HEK293T (cell line): ENCODE measurements at regions not wholly inside any gene's neighbourhood (a gene's known extent, or its start where the extent isn't known, plus 50 kb on each side); places are given as distances from the start of the nearest gene placed in this dataset.

Source experiments
- CTCF ChIA-PET: fragments of 350-600 bp; formaldehyde crosslinking; extraction: SDS; loops from one replicate; lab custom pipeline; 2021; ENCODE audit warnings: antibody characterized with exemption, inconsistent platforms; lab: Yijun Ruan, JAX
- POLR2A ChIA-PET: fragments of 350-600 bp; formaldehyde crosslinking; extraction: SDS; loops from one replicate; lab custom pipeline; 2020; ENCODE audit warnings: antibody characterized with exemption, inconsistent platforms; lab: Yijun Ruan, JAX
- DNase-seq: peaks from one replicate; pipeline ENCODE4 v3.0.0; 2012; ENCODE audit warnings: mixed read lengths; ENCODE audit errors: extremely low spot score
- ARNT ChIP-seq: fragments of 450-650 bp; IDR thresholded peaks from 2 replicates; pipeline ENCODE4 v1.6.1; 2017; ENCODE audit warnings: mild to moderate bottlenecking
- BHLHE40 ChIP-seq: fragments of 450-650 bp; IDR thresholded peaks from 2 replicates; pipeline ENCODE4 v1.6.1; 2016; ENCODE audit warnings: mild to moderate bottlenecking, moderate library complexity, borderline replicate concordance
- CTBP1 ChIP-seq: fragments of 450-650 bp; IDR thresholded peaks from 2 replicates; pipeline ENCODE4 v1.6.1; 2016; ENCODE audit warnings: borderline replicate concordance
- ELF4 ChIP-seq: fragments of 450-650 bp; IDR thresholded peaks from 2 replicates; pipeline ENCODE4 v1.6.1; 2017; ENCODE audit warnings: antibody characterized with exemption
- FOXA1 ChIP-seq: fragments of 450-650 bp; IDR thresholded peaks from 2 replicates; pipeline ENCODE4 v1.6.1; 2016; ENCODE audit warnings: mild to moderate bottlenecking
- FOXK2 ChIP-seq: fragments of 450-650 bp; IDR thresholded peaks from 2 replicates; pipeline ENCODE4 v1.6.1; 2016; ENCODE audit warnings: mild to moderate bottlenecking
- FOXM1 ChIP-seq: fragments of 450-650 bp; IDR thresholded peaks from 2 replicates; pipeline ENCODE4 v1.6.1; 2017; ENCODE audit warnings: mild to moderate bottlenecking, borderline replicate concordance
- HDGF ChIP-seq: fragments of 450-650 bp; IDR thresholded peaks from 2 replicates; pipeline ENCODE4 v1.6.1; 2017; ENCODE audit warnings: antibody characterized with exemption, borderline replicate concordance
- L3MBTL2 ChIP-seq: fragments of 450-650 bp; conservative IDR thresholded peaks from 2 replicates; pipeline ENCODE4 v1.6.1; 2016; ENCODE audit warnings: mild to moderate bottlenecking
- LEF1 ChIP-seq: fragments of 450-650 bp; IDR thresholded peaks from 2 replicates; pipeline ENCODE4 v1.6.1; 2017; ENCODE audit warnings: mild to moderate bottlenecking, borderline replicate concordance
- NFRKB ChIP-seq: fragments of 450-650 bp; IDR thresholded peaks from 2 replicates; pipeline ENCODE4 v1.6.1; 2016; ENCODE audit warnings: mild to moderate bottlenecking, moderate library complexity
- PKNOX1 ChIP-seq: fragments of 450-650 bp; IDR thresholded peaks from 2 replicates; pipeline ENCODE4 v1.6.1; 2016
- SP1 ChIP-seq: fragments of 450-650 bp; IDR thresholded peaks from 2 replicates; pipeline ENCODE4 v1.6.1; 2017
- SUZ12 ChIP-seq: fragments of 450-650 bp; IDR thresholded peaks from 2 replicates; pipeline ENCODE4 v1.6.1; 2016; ENCODE audit warnings: mild to moderate bottlenecking
- TARDBP ChIP-seq: fragments of 450-650 bp; IDR thresholded peaks from 2 replicates; pipeline ENCODE4 v1.6.1; 2016
- ZNF384 ChIP-seq: fragments of 450-650 bp; IDR thresholded peaks from 2 replicates; pipeline ENCODE4 v1.6.1; 2016

GRCh38 chr2:5444168-5444567, 248.0 kb upstream of the SOX11 start:
- TF ChIP-seq ELF4 (no peak), HDGF (no peak), FOXA1 (no peak), NFRKB (no peak), FOXM1 (no peak), TARDBP (no peak), ZNF384 (no peak), SUZ12 (no peak), L3MBTL2 (no peak), CTBP1 (no peak), SP1 (no peak), BHLHE40 (no peak), LEF1 (no peak)
- DNase-seq, result no peak
- CTCF ChIA-PET, result no interaction called here
- POLR2A ChIA-PET, result no interaction called here

- ChIA-PET CTCF (no interaction called here), POLR2A (no interaction called here)
- TF ChIP-seq FOXK2 (no peak), ARNT (no peak)
- DNase-seq, result no peak
Observed at GRCh38 chr2:5444854-5445253, 247.3 kb upstream of the SOX11 start.

- TF ChIP-seq TARDBP (no peak), ARNT (no peak), FOXA1 (no peak), L3MBTL2 (no peak)
- ChIA-PET CTCF (no interaction called here), POLR2A (no interaction called here)
- no peak for DNase-seq
Observed at GRCh38 chr2:5449867-5450266, 242.3 kb upstream of the SOX11 start.

GRCh38 chr2:5453220-5454050, 238.7 kb upstream of the SOX11 start:
- no peak for TF ChIP-seq FOXK2
- TF ChIP-seq PKNOX1, result no peak
- TF ChIP-seq BHLHE40, result no peak
- TF ChIP-seq FOXM1, result no peak
- TF ChIP-seq LEF1, result no peak
- TF ChIP-seq ARNT, result no peak
- TF ChIP-seq FOXA1, result no peak
- TF ChIP-seq CTBP1, result no peak
- no peak for TF ChIP-seq NFRKB
- no peak for TF ChIP-seq ELF4
- TF ChIP-seq HDGF, result no peak
- no peak for TF ChIP-seq SUZ12
- no peak for TF ChIP-seq L3MBTL2
- no peak for TF ChIP-seq ZNF384
- no peak for TF ChIP-seq TARDBP
- TF ChIP-seq SP1, result no peak

GRCh38 chr2:5454051-5454390, 238.2 kb upstream of the SOX11 start:
- CTCF ChIA-PET, result interaction anchor here (0.6 kb wide), 1 partner anchor 40 kb away, joined by 5 read pairs; no protein-coding TSS in a partner anchor
- TF ChIP-seq SUZ12 (no peak), HDGF (no peak), NFRKB (no peak), L3MBTL2 (no peak), FOXK2 (no peak), CTBP1 (no peak), FOXA1 (no peak), BHLHE40 (no peak), ELF4 (no peak), TARDBP (no peak), LEF1 (no peak), FOXM1 (no peak), ZNF384 (no peak), PKNOX1 (no peak), SP1 (no peak), ARNT (no peak)
- POLR2A ChIA-PET, result no interaction called here
- no peak for DNase-seq

More at GRCh38 chr2:5453220-5454050, 238.7 kb upstream of the SOX11 start:
- DNase-seq, result no peak
- ChIA-PET CTCF (interaction anchor here (0.6 kb wide), 1 partner anchor 41 kb away, joined by 5 read pairs; no protein-coding TSS in a partner anchor), POLR2A (no interaction called here)

GRCh38 chr2:5459041-5459440, 233.1 kb upstream of the SOX11 start:
- POLR2A ChIA-PET, result no interaction called here
- DNase-seq, result no peak

GRCh38 chr2:5464657-5465056, 227.5 kb upstream of the SOX11 start:
- POLR2A ChIA-PET, result no interaction called here

More at GRCh38 chr2:5459041-5459440, 233.1 kb upstream of the SOX11 start:
- CTCF ChIA-PET, result no interaction called here
- no peak for TF ChIP-seq FOXA1
- TF ChIP-seq SUZ12, result no peak
- no peak for TF ChIP-seq TARDBP
- TF ChIP-seq CTBP1, result no peak
- no peak for TF ChIP-seq ELF4
- TF ChIP-seq FOXM1, result no peak
- TF ChIP-seq L3MBTL2, result no peak

More at GRCh38 chr2:5464657-5465056, 227.5 kb upstream of the SOX11 start:
- TF ChIP-seq FOXK2 (no peak), LEF1 (no peak), FOXA1 (no peak), ARNT (no peak), TARDBP (no peak), FOXM1 (no peak), NFRKB (no peak), ZNF384 (no peak), ELF4 (no peak), L3MBTL2 (no peak), SUZ12 (no peak), HDGF (no peak), BHLHE40 (no peak), PKNOX1 (no peak), CTBP1 (no peak)
- CTCF ChIA-PET, result no interaction called here
- no peak for DNase-seq
